HG03280 (cell line): ENCODE measurements at regions not wholly inside any gene's neighbourhood (a gene's known extent, or its start where the extent isn't known, plus 50 kb on each side); places are given as distances from the start of the nearest gene placed in this dataset.
"Not testable (repeated sequence)": the region's sequence is repeated elsewhere in the genome, so short reads cannot be mapped to it uniquely, and the experiment has no call there.

Source experiments
- ATAC-seq: cut with Tn5 transposase; IDR thresholded peaks from one replicate; pipeline ENCODE4 v1.9.1; 2021; ENCODE audit warnings: mild to moderate bottlenecking, moderate library complexity; ENCODE audit not compliant: unreplicated experiment

GRCh38 chr4:53720776-53721175 is 129.5 kb upstream of the LNX1 start:
- no peak for ATAC-seq

- ATAC-seq: no peak
Measured at GRCh38 chr4:53717064-53717549, 125.8 kb upstream of the LNX1 start.

GRCh38 chr4:53716471-53717063 is 125.3 kb upstream of the LNX1 start:
- no peak for ATAC-seq

GRCh38 chr4:53716011-53716410 is 124.7 kb upstream of the LNX1 start:
- ATAC-seq: no peak

- ATAC-seq: no peak
Measured at GRCh38 chr4:53714236-53715140, 123.2 kb upstream of the LNX1 start.

- ATAC-seq: no peak
Measured at GRCh38 chr4:53713767-53714166, 122.5 kb upstream of the LNX1 start.

GRCh38 chr4:53713296-53713695 is 122.0 kb upstream of the LNX1 start:
- no peak for ATAC-seq

- no peak for ATAC-seq
Measured at GRCh38 chr4:53712408-53713020, 121.2 kb upstream of the LNX1 start.

- no peak for ATAC-seq
Measured at GRCh38 chr4:53711926-53712325, 120.6 kb upstream of the LNX1 start.

- no peak for ATAC-seq
Measured at GRCh38 chr4:53709693-53710092, 118.4 kb upstream of the LNX1 start.

- no peak for ATAC-seq
Measured at GRCh38 chr4:53707491-53707890, 116.2 kb upstream of the LNX1 start.

GRCh38 chr4:53706422-53707032 is 115.2 kb upstream of the LNX1 start:
- ATAC-seq: no peak

- no peak for ATAC-seq
Measured at GRCh38 chr4:53705972-53706371, 114.7 kb upstream of the LNX1 start.

GRCh38 chr4:53705151-53705764 is 114.0 kb upstream of the LNX1 start:
- ATAC-seq: no peak

- ATAC-seq: no peak
Measured at GRCh38 chr4:53704329-53704728, 113.0 kb upstream of the LNX1 start.

- no peak for ATAC-seq
Measured at GRCh38 chr4:53703267-53703655, 112.0 kb upstream of the LNX1 start.

- ATAC-seq: peak; percentile 76
Measured at GRCh38 chr4:53702334-53703266, 111.3 kb upstream of the LNX1 start.

GRCh38 chr4:53701260-53701659 is 110.0 kb upstream of the LNX1 start:
- not testable (repeated sequence) for ATAC-seq

GRCh38 chr4:53699310-53699709 is 108.0 kb upstream of the LNX1 start:
- not testable (repeated sequence) for ATAC-seq
